A549 (cell line): ENCODE measurements at regions not wholly inside any gene's neighbourhood (a gene's known extent, or its start where the extent isn't known, plus 50 kb on each side); places are given as distances from the start of the nearest gene placed in this dataset.

ENCODE experiments used
- BCL3 ChIP-seq: fragments of >200 bp; sonication (Bioruptor Twin); formaldehyde crosslinking; IDR thresholded peaks from 3 replicates; pipeline ENCODE4 v1.6.1; 2016
- BHLHE40 ChIP-seq: IDR thresholded peaks from 2 replicates; pipeline ENCODE4 v1.6.1; 2012; ENCODE audit warnings: low read depth, low read length, inconsistent platforms
- HDAC2 ChIP-seq: fragments of 200-600 bp; sonication (generic); IDR thresholded peaks from 2 replicates; pipeline ENCODE4 v1.6.1; 2016
- HMGXB4 ChIP-seq: fragments of 250-450 bp; sonication (Bioruptor Pico); IDR thresholded peaks from 2 replicates; pipeline ENCODE4 v1.5.0; 2021; ENCODE audit warnings: mild to moderate bottlenecking, moderate library complexity, borderline replicate concordance
- JUNB ChIP-seq: fragments of >200 bp; sonication (Bioruptor Twin); formaldehyde crosslinking; IDR thresholded peaks from 2 replicates; pipeline ENCODE4 v1.6.1; 2016
- POLR2A ChIP-seq: IDR thresholded peaks from 2 replicates; pipeline ENCODE4 v1.6.1; 2012; ENCODE audit warnings: mild to moderate bottlenecking, low read length
- POLR2AphosphoS2 ChIP-seq: conservative IDR thresholded peaks from 2 replicates; pipeline ENCODE4 v1.6.1; 2012; ENCODE audit warnings: low read length, improper control_type of control experiment, inconsistent platforms
- TF ChIP-seq, protein P1 (sequence below): fragments of >200 bp; sonication (Bioruptor Twin); formaldehyde crosslinking; IDR thresholded peaks from 3 replicates; pipeline ENCODE4 v1.5.1; 2016
- TF ChIP-seq, protein P2 (sequence below): IDR thresholded peaks from 2 replicates; pipeline ENCODE4 v1.6.1; 2012
- TF ChIP-seq, protein P3 (sequence below): fragments of 450-650 bp; IDR thresholded peaks from 2 replicates; pipeline ENCODE4 v1.6.1; 2014; ENCODE audit warnings: antibody characterized with exemption
- TF ChIP-seq, protein P4 (sequence below): fragments of 200-600 bp; sonication (generic); IDR thresholded peaks from 2 replicates; pipeline ENCODE4 v1.6.1; 2016; ENCODE audit warnings: antibody characterized with exemption, mild to moderate bottlenecking, moderate library complexity

DNA sequence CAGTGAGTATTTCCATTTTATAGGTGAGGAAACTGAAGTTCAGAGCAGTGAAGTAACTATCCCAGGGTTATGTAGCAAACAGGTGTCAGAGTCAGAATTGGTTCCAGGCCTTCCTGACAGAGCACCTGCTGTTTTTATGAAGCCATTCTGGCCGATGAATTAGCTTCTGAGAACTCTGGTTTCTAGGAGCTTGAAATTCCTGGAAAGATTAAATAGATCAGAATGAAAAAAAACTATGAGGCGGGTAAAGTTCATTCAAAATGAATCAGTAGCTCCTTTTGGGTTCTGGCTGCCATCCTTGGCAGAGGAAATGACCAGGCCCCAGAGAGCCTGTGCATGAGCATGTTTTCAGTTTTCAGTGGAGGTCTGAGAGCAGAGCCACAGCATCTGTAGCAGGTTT lies 59.3 kb upstream of the CFAP161 start:
- TF ChIP-seq, protein P1, sequence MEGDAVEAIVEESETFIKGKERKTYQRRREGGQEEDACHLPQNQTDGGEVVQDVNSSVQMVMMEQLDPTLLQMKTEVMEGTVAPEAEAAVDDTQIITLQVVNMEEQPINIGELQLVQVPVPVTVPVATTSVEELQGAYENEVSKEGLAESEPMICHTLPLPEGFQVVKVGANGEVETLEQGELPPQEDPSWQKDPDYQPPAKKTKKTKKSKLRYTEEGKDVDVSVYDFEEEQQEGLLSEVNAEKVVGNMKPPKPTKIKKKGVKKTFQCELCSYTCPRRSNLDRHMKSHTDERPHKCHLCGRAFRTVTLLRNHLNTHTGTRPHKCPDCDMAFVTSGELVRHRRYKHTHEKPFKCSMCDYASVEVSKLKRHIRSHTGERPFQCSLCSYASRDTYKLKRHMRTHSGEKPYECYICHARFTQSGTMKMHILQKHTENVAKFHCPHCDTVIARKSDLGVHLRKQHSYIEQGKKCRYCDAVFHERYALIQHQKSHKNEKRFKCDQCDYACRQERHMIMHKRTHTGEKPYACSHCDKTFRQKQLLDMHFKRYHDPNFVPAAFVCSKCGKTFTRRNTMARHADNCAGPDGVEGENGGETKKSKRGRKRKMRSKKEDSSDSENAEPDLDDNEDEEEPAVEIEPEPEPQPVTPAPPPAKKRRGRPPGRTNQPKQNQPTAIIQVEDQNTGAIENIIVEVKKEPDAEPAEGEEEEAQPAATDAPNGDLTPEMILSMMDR: no peak
- TF ChIP-seq, protein P2, sequence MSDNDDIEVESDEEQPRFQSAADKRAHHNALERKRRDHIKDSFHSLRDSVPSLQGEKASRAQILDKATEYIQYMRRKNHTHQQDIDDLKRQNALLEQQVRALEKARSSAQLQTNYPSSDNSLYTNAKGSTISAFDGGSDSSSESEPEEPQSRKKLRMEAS: no peak
- TF ChIP-seq, protein P3, sequence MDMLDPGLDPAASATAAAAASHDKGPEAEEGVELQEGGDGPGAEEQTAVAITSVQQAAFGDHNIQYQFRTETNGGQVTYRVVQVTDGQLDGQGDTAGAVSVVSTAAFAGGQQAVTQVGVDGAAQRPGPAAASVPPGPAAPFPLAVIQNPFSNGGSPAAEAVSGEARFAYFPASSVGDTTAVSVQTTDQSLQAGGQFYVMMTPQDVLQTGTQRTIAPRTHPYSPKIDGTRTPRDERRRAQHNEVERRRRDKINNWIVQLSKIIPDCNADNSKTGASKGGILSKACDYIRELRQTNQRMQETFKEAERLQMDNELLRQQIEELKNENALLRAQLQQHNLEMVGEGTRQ: no peak
- no peak for TF ChIP-seq JUNB
- no peak for TF ChIP-seq HMGXB4 (CRISPR knock-in tag)
- TF ChIP-seq POLR2A: no peak
- TF ChIP-seq BCL3: no peak
- TF ChIP-seq, protein P4, sequence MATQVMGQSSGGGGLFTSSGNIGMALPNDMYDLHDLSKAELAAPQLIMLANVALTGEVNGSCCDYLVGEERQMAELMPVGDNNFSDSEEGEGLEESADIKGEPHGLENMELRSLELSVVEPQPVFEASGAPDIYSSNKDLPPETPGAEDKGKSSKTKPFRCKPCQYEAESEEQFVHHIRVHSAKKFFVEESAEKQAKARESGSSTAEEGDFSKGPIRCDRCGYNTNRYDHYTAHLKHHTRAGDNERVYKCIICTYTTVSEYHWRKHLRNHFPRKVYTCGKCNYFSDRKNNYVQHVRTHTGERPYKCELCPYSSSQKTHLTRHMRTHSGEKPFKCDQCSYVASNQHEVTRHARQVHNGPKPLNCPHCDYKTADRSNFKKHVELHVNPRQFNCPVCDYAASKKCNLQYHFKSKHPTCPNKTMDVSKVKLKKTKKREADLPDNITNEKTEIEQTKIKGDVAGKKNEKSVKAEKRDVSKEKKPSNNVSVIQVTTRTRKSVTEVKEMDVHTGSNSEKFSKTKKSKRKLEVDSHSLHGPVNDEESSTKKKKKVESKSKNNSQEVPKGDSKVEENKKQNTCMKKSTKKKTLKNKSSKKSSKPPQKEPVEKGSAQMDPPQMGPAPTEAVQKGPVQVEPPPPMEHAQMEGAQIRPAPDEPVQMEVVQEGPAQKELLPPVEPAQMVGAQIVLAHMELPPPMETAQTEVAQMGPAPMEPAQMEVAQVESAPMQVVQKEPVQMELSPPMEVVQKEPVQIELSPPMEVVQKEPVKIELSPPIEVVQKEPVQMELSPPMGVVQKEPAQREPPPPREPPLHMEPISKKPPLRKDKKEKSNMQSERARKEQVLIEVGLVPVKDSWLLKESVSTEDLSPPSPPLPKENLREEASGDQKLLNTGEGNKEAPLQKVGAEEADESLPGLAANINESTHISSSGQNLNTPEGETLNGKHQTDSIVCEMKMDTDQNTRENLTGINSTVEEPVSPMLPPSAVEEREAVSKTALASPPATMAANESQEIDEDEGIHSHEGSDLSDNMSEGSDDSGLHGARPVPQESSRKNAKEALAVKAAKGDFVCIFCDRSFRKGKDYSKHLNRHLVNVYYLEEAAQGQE: no peak
- no peak for TF ChIP-seq POLR2AphosphoS2
- no peak for TF ChIP-seq BHLHE40
- no peak for TF ChIP-seq HDAC2
